ENCODE measurements at regions not wholly inside any gene's neighbourhood (a gene's known extent, or its start where the extent isn't known, plus 50 kb on each side); places are given as distances from the start of the nearest gene placed in this dataset.
"Not testable (repeated sequence)": the region's sequence is repeated elsewhere in the genome, so short reads cannot be mapped to it uniquely, and the experiment has no call there.

DNA sequence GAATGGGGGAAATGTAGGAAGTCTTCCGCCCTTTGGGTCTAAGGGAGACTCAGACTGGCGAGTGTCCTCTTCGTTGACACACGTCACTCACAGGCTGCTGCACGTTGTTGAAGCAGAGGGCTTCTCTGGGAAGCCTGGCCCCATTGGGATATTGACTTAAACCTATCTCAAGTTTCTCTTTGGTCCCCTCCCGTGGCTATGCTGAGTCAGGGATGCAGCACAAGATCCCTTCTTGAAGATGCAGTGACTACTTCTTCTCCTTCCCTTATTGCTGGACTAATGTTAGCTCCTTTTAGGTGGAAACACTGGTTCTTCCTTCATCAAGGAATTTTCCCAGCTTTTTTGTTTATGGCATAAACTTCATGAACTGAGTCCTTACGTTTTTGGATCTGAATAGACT, 89.8 kb upstream of the CCDC71L start:
- no peak for DNase-seq

DNA sequence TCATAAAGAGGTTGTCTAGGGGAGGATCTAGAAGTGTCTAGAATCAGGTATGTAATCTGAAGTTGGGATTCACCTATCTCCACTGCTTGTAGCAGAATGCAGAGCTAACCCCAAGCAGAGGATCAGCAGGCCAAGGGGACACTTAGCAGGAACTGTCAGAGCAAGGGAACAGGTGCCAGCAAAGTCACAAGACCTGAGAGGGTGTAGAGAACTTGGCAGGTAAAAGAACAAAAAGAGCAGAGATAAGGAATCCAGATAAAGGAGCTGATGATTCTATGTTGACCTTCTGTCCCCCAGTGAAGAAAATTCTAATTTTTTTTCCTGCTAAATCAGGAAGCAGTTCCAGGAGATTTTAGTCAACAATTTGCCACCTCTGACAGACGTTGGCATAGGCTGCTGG, 91.4 kb upstream of the CCDC71L start:
- DNase-seq: no peak

DNA sequence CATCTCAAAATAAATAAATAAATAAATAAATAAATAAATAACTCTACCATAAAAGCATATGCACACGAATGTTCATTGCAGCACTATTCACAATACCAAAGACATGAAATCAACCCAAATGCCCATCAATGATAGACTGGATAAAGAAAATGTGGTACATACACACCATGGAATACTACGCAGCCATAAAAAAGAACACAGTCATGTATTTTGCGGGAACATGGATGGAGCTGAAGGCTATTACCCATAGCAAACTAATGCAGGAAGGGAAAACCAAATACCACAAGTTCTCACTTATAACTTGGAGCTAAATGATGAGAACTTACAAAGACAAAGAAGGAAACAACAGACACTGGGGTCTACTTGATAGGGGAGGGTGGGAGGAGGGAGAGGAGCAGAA, 94.1 kb upstream of the CCDC71L start:
- DNase-seq: not testable (repeated sequence)

DNA sequence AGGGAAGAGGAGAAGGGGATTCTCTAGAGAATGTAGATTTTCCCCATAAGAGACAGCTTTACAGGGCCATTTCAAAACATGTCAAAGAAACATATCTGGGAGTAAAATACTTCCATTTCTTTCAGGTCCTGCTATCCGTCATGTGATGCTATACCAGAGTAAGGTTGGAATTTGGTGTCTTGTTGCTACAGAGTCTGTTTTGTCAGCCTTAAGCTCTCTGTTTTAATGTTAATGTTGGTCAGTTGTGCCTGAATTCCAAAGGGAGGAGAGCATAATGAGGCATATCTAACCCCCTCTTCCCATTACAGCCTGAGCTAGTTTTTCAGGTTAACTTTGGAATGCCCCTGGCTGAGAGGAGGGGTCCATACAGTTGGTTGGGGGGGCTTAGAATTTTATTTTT, 94.7 kb upstream of the CCDC71L start:
- DNase-seq: no peak

DNA sequence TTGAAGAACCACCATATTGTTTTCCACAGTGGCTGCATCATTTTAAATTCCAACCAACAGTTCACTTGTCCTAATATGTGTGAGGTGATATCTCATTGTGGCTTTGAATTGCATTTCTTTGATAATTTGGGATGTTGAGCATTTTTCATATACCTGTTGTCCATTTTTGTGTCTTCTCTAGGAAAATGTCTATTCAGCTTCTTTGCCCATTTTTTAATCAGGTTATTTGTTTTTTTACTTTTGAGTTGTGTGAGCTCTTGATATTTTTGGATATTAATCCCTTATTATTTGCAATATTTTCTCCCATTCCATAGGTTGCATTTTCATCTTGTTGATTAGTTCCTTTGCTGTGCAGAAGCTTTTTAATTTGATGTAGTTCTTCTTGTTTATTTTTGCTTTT, 95.1 kb upstream of the CCDC71L start:
- DNase-seq: no peak

DNA sequence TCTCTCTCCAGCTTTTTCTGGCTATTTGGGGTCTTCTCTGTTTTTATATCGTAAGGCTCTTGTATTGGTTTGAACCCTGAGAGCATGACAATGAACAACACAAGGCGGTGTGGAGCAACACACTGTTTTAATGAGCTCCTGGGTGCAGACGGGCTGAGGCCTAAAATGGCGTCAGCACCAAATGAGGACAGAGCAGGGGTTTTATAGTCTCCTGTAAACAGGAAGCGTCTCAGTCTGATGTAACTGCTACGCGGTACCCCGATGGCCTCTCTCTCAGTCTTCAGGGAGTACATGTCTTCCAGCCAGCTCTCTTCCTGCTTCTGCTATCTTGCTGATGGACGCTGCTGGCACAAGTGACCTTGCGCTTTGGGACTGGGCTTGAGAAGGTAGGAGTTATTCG, 95.9 kb upstream of the CCDC71L start:
- DNase-seq: no peak

DNA sequence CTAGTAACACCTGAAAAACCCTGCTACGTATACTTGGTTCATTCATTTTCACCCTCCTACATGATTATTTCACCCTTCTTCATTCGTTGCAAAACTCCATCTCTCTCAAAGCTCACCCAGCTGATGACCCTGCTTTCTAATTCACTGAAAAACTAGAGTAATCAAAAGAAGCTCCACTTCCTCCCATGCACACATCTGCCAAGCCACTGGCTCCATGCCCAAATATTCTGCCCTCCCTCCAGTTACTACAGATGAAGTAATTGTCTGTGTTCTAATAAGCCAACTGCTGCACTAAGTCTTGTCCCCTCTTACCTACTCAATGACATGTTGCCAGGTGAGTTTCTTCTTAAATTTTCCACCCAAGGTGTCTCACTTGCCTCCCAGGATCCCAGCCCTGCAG, 96.9 kb upstream of the CCDC71L start:
- DNase-seq: no peak

DNA sequence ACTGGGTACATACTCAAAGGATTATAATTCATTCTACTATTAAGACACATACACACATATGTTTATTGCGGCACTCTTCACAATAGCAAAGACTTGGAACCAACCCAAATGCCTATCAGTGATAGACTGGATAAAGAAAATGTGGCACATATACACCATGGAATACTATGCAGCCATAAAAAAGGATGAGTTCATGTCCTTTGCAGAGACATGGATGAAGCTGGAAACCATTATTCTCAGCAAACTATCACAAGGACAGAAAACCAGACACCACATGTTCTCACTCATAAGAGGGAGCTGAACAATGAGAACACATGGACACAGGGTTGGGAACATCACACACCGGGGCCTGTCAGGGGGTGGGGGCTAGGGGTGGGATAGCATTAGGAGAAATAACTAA, 101.9 kb upstream of the CCDC71L start:
- not testable (repeated sequence) for DNase-seq

DNA sequence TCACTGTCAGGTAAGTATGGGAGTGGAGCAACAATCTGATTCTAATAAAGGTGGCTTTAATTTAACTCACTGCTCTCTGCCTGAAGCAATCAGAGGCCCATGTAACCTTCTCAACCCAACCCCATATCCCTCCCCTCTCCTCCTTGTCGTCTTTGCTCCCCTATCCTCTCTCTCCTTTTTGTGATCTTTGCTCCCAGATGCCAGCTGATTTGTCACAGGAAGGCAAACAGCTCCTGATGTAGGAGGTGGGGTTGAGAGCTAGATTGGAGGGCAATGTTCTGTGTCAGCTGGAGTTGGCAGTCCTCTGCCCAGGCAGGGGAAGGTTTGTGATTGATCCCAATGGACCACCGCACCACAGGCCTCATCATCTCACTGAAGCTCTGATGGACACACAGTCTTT, 101.4 kb upstream of the PIK3CG start:
- no peak for DNase-seq

DNA sequence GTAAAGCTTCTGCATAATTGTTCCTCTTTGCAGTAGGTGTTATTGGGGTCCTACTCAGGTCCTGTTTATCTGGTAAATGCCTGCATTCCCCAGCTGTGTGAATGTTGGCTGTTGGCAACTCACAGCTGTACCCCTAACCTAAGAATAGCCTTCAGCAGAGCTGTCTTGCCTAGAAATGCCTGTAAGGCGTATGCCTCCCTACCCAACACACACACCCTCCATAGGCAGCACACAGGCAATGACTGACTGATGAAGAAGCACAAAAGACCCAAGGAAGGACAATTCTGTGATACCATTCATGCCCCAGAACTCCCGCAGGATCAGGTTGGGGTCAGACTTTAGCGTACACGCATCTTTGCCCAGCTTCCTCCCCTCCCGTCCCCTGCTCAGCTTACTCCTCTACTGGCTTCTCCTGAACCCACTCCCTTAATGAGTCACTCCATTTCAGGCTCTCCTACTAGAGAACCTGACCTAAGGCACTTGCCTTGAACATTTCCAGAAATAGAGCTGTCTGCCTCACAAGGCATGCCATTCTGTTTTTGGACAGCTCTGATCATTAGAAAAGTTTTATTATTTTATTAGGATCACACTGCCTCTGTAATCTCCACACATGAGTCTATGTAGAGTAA, 99.2 kb upstream of the PIK3CG start:
- DNase-seq: no peak

DNA sequence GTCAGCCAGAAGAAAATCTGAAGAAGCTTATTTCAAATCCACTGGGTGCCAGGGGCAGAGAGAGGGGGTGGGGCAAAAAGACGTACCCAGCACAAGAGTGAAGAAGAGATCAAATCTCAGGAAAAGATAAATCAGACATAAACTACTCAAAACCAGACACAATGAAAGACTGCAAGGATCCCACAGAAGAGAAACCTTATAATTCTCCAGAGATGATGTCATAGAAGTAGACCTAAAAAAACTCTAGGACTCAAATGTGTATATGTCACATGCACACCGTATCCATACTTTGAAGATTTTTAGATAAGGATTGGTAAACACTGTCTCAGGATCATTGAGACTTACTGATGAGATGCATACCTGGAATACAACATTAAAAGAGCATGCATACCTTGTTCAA, 98.5 kb upstream of the PIK3CG start:
- no peak for DNase-seq

DNA sequence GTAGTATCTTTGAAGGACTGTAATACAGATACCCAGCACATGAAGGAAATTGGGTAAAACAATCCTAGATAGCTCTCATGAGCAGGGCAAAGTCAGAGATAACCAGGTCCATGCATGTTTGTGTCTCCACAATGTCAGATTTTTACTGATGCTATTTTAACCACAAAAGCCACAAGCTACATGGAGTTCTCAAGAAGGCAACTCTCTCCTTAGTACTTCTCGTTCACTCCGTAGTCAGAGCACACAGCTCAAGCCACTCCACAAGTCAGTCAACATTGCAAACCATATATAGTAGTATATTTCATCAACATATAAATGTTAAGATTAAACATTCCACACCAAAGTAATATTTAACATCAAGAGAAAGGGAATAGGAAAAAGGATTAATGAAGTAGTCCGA, 98.0 kb upstream of the PIK3CG start:
- DNase-seq: no peak

DNA sequence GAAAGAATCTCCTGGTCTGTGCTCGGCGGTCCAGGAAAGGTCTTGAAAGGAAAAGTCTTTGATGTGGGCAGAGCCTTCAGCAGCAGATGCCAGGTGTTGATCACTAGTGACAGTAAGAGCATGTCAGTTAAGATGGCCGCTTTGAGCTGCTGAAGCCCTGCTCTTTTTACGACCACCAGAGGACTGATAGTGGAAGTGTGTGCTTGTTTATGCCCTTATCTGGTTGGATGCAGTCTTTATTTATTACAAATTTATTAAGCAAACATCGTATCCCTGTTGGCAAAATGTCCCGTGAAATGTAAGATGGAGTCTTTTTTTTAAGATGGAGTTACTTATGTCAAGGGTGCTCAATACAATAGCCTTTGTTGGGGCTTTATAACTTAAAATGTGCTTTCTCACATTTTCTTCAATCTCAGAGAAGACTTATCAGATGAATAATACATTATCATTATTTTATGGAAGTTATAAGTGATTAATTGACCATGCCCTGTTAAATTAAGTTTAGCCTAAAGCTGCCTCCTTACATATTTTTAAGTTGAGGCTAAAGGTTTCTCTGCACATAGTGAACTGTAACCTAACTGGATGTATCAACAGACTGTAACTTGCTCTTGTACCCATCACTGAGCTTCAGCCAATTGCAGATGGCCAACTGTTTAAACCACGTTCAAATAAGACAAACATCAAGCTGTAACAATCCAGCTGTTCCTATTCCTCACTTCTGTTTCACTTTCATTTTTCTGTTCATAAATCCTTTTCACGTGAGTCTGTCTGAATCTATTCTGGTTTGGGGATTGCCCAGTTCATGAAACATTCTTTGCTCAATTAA, 97.4 kb upstream of the PIK3CG start:
- no peak for DNase-seq

DNA sequence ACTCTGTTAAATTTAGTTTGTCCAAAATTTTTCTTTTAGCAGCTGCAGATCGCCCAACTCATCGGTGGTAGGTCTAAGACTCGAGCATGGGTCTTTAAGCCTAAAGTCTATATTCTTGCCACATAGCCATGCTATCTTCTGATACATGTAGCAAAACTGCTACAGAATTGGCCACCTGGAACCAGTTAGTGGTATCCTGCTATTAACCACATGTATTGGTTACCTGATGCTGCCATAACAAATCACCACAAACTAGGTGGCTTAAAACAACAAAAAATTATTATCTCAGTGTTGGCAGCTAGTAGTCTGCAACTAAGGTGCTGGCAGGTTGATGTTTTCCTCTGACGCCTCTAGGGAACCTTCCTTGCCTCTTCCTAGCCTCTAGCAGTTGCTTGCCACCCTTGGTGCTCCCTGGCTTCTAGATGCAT, 96.7 kb upstream of the PIK3CG start:
- DNase-seq: no peak

DNA sequence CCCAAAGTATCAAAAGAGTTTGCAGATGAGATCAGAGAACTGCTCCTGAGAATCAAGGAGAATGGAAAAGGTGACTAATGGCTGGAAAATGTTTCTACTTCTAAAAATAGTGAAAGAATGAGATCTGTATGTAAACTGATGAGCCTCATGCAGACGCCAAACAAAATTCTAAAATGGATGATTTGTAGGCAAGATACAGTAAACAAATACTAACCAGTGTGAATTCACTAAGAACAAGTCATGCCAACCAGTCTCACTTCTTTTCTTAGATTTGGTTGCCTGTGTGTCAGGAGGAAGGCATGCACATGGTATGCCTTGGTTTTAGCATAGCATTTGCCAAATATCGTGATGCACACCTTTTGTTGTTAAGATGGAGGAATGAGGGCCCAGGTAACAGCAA, 94.9 kb upstream of the PIK3CG start:
- DNase-seq: no peak

DNA sequence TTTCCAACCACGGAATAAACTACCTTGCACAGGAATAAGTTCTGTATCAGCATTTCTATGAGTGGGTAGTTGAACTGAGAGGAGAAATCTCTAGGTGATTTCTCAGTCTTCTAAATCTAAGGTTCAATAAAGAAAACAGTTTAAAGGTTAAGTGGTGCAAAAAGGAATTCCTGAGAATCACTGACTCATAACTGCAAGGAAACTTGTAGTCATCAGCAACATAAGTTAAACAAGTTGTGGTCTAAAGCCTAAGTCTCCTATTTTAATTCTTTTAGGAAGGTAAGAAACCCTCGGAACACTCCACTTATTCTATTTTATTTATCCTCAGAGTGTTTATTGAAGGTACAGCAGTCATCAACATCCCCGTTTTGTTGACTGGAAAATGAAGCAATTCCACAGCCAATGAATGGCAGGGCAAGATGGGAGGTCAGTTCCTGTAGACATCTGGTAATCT, 92.4 kb upstream of the PIK3CG start:
- no peak for DNase-seq

DNA sequence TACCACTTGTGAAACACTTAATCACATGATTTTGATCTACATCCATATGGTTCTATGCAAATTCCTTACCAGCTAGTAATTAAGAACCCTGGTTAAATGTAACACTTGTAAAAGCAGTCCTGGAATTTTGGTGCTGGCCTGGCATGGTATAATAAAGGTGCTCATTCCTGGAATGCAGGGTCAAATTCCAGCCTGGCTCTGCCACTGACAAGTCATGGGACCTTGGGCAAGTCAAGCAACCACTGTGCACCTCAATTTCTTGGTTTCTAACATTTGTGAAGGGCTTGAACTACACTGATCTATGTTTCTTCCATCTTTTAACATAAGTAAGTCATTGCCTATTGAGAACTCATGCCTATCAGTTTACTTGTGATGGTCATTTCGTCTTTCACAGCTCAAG, 91.9 kb upstream of the PIK3CG start:
- DNase-seq: no peak

DNA sequence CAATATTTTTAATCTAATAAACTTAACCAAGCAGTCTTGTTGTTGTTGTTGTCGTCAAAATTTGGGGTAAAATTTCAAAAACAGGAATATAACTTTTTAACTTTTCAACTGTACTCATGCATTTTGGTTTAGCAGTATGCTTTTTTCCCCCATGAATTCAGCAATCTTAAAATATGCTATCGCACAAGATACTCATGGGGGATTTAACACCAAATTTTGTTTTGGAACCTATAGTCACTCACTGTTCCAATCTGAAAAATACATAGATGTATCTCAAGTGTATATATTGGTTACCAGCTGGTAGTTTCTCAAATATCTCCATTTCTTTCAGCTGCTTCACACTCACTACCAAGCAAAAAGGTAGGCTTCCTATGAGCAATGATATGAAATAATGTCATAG, 91.4 kb upstream of the PIK3CG start:
- DNase-seq: no peak

DNA sequence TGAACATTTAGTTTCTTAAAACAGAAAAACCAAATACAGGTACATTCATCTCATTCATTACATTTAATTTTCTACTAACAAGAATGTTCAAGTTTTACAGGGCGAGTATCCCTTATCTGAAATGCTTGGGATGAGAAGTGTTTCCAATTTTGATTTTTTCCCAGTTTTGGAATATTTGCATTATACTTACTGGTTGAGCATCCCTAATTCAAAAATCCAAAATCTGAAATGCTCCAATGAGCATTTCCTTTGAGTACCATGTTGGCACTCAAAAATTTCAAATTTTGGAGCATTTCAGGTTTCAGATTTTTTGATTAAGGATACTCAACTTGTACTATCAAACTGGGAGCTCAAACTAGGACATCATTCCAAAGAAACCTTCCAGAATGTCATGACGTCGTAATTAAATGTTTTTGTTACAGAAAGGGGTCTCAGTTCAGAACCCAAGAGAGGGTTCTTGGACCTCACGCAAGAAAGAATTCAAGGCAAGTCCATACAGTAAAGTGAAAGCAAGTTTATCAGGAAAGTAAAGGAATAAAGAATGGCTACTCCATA, 90.8 kb upstream of the PIK3CG start:
- DNase-seq: no peak

DNA sequence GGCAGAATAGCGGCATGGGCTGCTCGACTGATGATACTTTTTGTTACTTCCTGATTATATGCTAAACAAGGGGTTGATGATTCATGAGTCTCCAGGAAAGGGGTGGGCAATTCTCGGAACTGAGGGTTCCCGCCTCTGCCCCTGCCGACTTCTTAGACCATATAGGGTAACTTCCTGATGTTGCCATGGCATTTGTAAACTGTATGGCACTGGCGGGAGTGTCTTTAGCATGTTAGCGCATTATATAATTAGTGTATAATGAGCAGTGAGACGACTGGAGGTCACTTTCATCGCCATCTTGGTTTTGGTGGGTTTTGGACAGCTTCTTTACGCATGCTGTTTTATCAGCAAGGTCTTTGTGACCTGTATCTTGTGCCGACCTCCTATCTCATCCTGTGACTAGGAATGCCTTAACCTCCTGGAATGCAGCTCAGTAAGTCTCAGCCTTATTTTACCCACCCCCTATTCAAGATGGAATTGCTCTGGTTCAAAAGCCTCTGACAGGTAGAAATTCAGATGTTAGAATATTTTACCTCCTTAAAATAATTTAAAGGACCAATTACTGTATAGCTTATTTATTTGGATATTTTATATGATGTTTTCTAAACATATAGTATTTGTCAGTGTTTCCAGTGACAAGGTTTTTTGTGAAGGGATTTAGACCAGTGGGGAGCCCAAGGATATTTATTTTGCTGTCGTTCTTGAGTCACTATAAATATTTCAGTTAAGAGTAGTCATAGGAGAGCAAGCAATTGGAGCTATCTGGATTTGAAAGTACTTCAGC, 90.1 kb upstream of the PIK3CG start:
- DNase-seq: no peak

DNA sequence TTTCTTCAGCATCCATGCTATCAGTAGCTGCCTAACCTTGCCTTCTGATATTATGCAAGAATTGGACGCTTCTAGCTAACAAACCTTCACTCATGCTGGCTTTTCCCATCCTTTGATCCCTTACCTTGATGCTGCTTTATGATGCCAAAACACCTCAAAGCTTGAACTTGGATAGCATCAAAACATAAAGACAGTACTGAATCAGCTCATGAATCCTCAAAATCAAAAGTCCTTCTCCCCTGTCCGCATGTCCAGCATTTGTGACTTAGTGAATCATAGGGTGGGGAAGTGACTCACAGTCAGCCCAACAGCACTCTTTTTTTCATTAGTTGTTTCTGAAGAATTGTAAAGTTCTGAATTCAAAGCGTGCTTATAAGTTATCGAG, 89.5 kb upstream of the PIK3CG start:
- no peak for DNase-seq

DNA sequence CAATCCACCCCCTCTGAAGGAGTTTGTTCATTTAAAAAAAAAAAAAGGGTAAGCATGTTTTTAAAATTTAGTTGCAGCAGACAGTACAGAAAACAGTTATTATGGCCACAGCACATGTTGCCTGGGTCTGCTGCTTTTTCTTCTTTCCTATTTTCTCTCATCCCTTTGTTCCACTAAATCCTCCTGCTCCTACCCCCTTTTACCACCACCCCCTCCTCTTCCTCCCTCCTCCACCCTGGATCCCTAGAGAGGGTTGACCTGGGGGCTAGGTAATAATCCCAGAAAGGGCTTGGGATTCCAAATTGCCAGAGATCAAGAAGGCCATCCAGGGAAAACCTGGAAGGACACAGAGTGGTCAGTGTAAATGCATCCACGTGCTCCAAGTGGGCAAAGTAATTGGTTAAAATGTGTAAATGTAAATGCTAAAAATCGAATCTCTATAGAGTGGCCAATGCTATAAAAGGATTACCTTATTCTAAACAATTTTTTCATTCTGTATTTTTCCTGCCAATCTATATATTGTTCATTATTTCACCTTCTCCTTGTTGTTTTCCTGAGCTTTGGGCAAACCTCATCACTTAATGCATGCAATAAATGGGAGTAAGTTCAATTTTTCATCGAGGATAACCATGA, 89.0 kb upstream of the PIK3CG start:
- DNase-seq: no peak
